HG03159 (cell line): ENCODE measurements at regions not wholly inside any gene's neighbourhood (a gene's known extent, or its start where the extent isn't known, plus 50 kb on each side); places are given as distances from the start of the nearest gene placed in this dataset.

Experiments used
- ATAC-seq: cut with Tn5 transposase; IDR thresholded peaks from one replicate; pipeline ENCODE4 v1.9.1; 2021; ENCODE audit warnings: mild to moderate bottlenecking, moderate library complexity; ENCODE audit not compliant: unreplicated experiment

- no peak for ATAC-seq
These were observed 80.1 kb downstream of the PJA1 start for GRCh38 chrX:69085151-69085550.

GRCh38 chrX:69083801-69084200 is 81.5 kb downstream of the PJA1 start:
- no peak for ATAC-seq

- no peak for ATAC-seq
These were observed 81.9 kb downstream of the PJA1 start for GRCh38 chrX:69083361-69083760.

GRCh38 chrX:69082753-69083150 is 82.5 kb downstream of the PJA1 start:
- no peak for ATAC-seq

- no peak for ATAC-seq
These were observed 83.0 kb downstream of the PJA1 start for GRCh38 chrX:69082055-69082752.

GRCh38 chrX:69080855-69081465 is 84.3 kb downstream of the PJA1 start:
- no peak for ATAC-seq

- no peak for ATAC-seq
These were observed 86.0 kb downstream of the PJA1 start for GRCh38 chrX:69079268-69079667.

- no peak for ATAC-seq
These were observed 87.3 kb downstream of the PJA1 start for GRCh38 chrX:69077895-69078455.

- ATAC-seq, result no peak
These were observed 89.2 kb downstream of the PJA1 start for GRCh38 chrX:69076088-69076487.

- no peak for ATAC-seq
These were observed 90.5 kb downstream of the PJA1 start for GRCh38 chrX:69074726-69075125.

GRCh38 chrX:69073721-69074120 is 91.5 kb downstream of the PJA1 start:
- ATAC-seq, result no peak

GRCh38 chrX:69073241-69073640 is 92.0 kb downstream of the PJA1 start:
- ATAC-seq, result no peak

GRCh38 chrX:69072486-69073006 is 92.7 kb downstream of the PJA1 start:
- ATAC-seq, result no peak

- ATAC-seq, result no peak
These were observed 94.2 kb downstream of the PJA1 start for GRCh38 chrX:69070949-69071650.

- no peak for ATAC-seq
These were observed 95.4 kb downstream of the PJA1 start for GRCh38 chrX:69069876-69070275.

GRCh38 chrX:69069086-69069445 is 96.2 kb downstream of the PJA1 start:
- ATAC-seq, result no peak

GRCh38 chrX:69068301-69069085 is 96.8 kb downstream of the PJA1 start:
- no peak for ATAC-seq

- ATAC-seq, result no peak
These were observed 97.4 kb downstream of the PJA1 start for GRCh38 chrX:69067841-69068240.

GRCh38 chrX:69066966-69067525 is 98.2 kb downstream of the PJA1 start:
- ATAC-seq, result no peak

GRCh38 chrX:69066021-69066757 is 99.1 kb downstream of the PJA1 start:
- ATAC-seq, result no peak
